Endothelial cell of umbilical vein (primary cell): ENCODE measurements at regions not wholly inside any gene's neighbourhood (a gene's known extent, or its start where the extent isn't known, plus 50 kb on each side); places are given as distances from the start of the nearest gene placed in this dataset.

Experiments used
- BruUV-seq: library from RNA; stranded (reverse); fragments of 400-500 nt; replicated peaks from 2 replicates; lab custom pipeline; 2021; lab: Mats Ljungman, UMichigan
- CTCF ChIA-PET: fragments of 300-600, 350-600 bp; sonication (Branson Sonifier 250); formaldehyde crosslinking; loops from one replicate; lab custom pipeline; 2021; ENCODE audit warnings: antibody characterized with exemption, inconsistent platforms; lab: Charles Lee
- POLR2A ChIA-PET: fragments of 300-600, 350-600 bp; sonication (Branson Sonifier 250); formaldehyde crosslinking; loops from one replicate; lab custom pipeline; 2021; ENCODE audit warnings: antibody characterized with exemption, inconsistent platforms; lab: Charles Lee
- DNase-seq: peaks from one replicate; pipeline ENCODE4 v3.0.0-alpha.2; 2011; ENCODE audit warnings: low read depth, low spot score
- FAIRE-seq: peaks from 2 replicates; lab custom pipeline; 2011; peaks lifted over from hg19 to GRCh38; lab: Jason Lieb, UNC
- H2AFZ ChIP-seq: 2 replicates; pipeline ENCODE4 v1.6.0; 2012; ENCODE audit warnings: low read depth, low read length, control low read depth, inconsistent platforms
- H3K27ac ChIP-seq: 2 replicates; pipeline ENCODE4 v1.5.1; 2011; ENCODE audit warnings: low read depth, mild to moderate bottlenecking, control low read depth, low read length, moderate library complexity; ENCODE audit not compliant: insufficient read depth
- H3K27me3 ChIP-seq, 2 experiments: 2 replicates each; pipeline versions ENCODE4 v1.6.0 to v1.6.1; 2011; ENCODE audit warnings: low read length in 2 of 2, mixed read lengths in 1 of 2; ENCODE audit not compliant: control insufficient read depth in 2 of 2, insufficient read depth in 2 of 2
- H3K36me3 ChIP-seq, 2 experiments: 2 replicates in 1 of 2; 3 replicates in 1 of 2; pipeline ENCODE4 v1.5.1; 2011; ENCODE audit warnings: low read length in 2 of 2, mild to moderate bottlenecking in 1 of 2, moderate library complexity in 1 of 2; ENCODE audit not compliant: control insufficient read depth in 2 of 2, insufficient read depth in 2 of 2; ENCODE audit errors: extremely low read depth in 1 of 2
- H3K4me1 ChIP-seq: 3 replicates; pipeline ENCODE4 v1.5.1; 2011; ENCODE audit warnings: mild to moderate bottlenecking, low read length; ENCODE audit not compliant: control insufficient read depth, insufficient read depth; ENCODE audit errors: extremely low read depth
- H3K4me2 ChIP-seq: 2 replicates; pipeline ENCODE4 v1.6.1; 2011; ENCODE audit warnings: low read length, control low read depth, mixed read lengths; ENCODE audit not compliant: insufficient read depth
- H3K4me3 ChIP-seq, 3 experiments: fragments of 200-600 bp in 1 of 3; sonication (generic), shearing (Covaris generic) in 1 of 3; replicated peaks in 1 of 3; 2 replicates each; pipeline ENCODE4 v1.5.1; 2011 to 2016; ENCODE audit warnings: control low read depth in 3 of 3, low read length in 3 of 3, mild to moderate bottlenecking in 2 of 3, inconsistent platforms in 1 of 3, low read depth in 1 of 3, moderate library complexity in 1 of 3; ENCODE audit not compliant: insufficient read depth in 1 of 3
- H3K79me2 ChIP-seq: 2 replicates; pipeline ENCODE4 v1.6.0; 2012; ENCODE audit warnings: low read length, inconsistent platforms; ENCODE audit not compliant: control insufficient read depth, insufficient read depth
- H3K9ac ChIP-seq: replicated peaks from 2 replicates; pipeline ENCODE3; 2011; ENCODE audit warnings: low read length, control low read depth; ENCODE audit not compliant: insufficient read depth; ENCODE audit errors: extremely low read depth
- H3K9me1 ChIP-seq: replicated peaks from 3 replicates; pipeline ENCODE4 v1.6.0; 2011; ENCODE audit warnings: mild to moderate bottlenecking, low read length; ENCODE audit not compliant: control insufficient read depth, insufficient read depth; ENCODE audit errors: extremely low read depth
- H3K9me3 ChIP-seq: replicated peaks from 2 replicates; pipeline ENCODE4 v1.5.1; 2012; ENCODE audit warnings: low read length, inconsistent platforms; ENCODE audit not compliant: control insufficient read depth, insufficient read depth
- H4K20me1 ChIP-seq: replicated peaks from 2 replicates; pipeline ENCODE3; 2011; ENCODE audit warnings: mild to moderate bottlenecking, low read length; ENCODE audit not compliant: control insufficient read depth, insufficient read depth; ENCODE audit errors: extremely low read depth
- CTCF ChIP-seq, 2 donors: IDR thresholded peaks; 1 replicate in 1 of 2; 2 replicates in 1 of 2; pipeline ENCODE4 v1.5.1; 2011; ENCODE audit warnings: low read length in 2 of 2, mild to moderate bottlenecking in 2 of 2, moderate library complexity in 2 of 2, control low read depth in 1 of 2, inconsistent platforms in 1 of 2, low read depth in 1 of 2; ENCODE audit not compliant: insufficient read depth in 1 of 2; ENCODE audit errors: extremely low read depth in 1 of 2
- EZH2 ChIP-seq: IDR thresholded peaks from 2 replicates; pipeline ENCODE4 v1.6.1; 2012; ENCODE audit warnings: borderline replicate concordance, low read depth, mild to moderate bottlenecking, moderate library complexity, low read length, inconsistent platforms; ENCODE audit not compliant: severe bottlenecking
- FOS ChIP-seq: IDR thresholded peaks from 2 replicates; pipeline ENCODE4 v1.6.1; 2011; ENCODE audit warnings: mild to moderate bottlenecking, low read length, moderate library complexity, borderline replicate concordance; ENCODE audit not compliant: insufficient read depth
- GATA2 ChIP-seq: IDR thresholded peaks from 2 replicates; pipeline ENCODE4 v1.7.0; 2011; ENCODE audit warnings: low read depth, mild to moderate bottlenecking, moderate library complexity, mixed read lengths, low read length; ENCODE audit not compliant: insufficient read length, insufficient read depth
- JUN ChIP-seq: IDR thresholded peaks from 2 replicates; pipeline ENCODE4 v1.6.1; 2011; ENCODE audit warnings: borderline replicate concordance, low read depth; ENCODE audit not compliant: insufficient read length, insufficient read depth
- MAX ChIP-seq: IDR thresholded peaks from 2 replicates; pipeline ENCODE4 v1.6.1; 2011; ENCODE audit not compliant: insufficient read depth, insufficient read length
- MYC ChIP-seq: IDR thresholded peaks from one replicate; pipeline ENCODE4 v1.6.1; 2011; ENCODE audit warnings: mild to moderate bottlenecking, low read depth, low read length
- POLR2A ChIP-seq: IDR thresholded peaks from 2 replicates; pipeline ENCODE4 v1.6.1; 2012; ENCODE audit warnings: low read depth, mild to moderate bottlenecking, control low read depth, low read length
- POLR2AphosphoS5 ChIP-seq: IDR thresholded peaks from 2 replicates; pipeline ENCODE4 v1.6.1; 2012; ENCODE audit warnings: low read depth, mild to moderate bottlenecking, control low read depth, low read length, moderate library complexity; ENCODE audit not compliant: insufficient read depth
- dilution Hi-C: fragments of 300-500 bp; cut with MboI; formaldehyde crosslinking; loops from one replicate; pipeline ENCODE4 v1.15.0; 2019; ENCODE audit warnings: low sequenced_read_pairs; ENCODE audit not compliant: extremely low pct_ligation_motif_present
- intact Hi-C: fragments of 100-400 bp; cut with micrococcal nuclease; formaldehyde crosslinking; loops from one replicate; pipeline ENCODE4 v1.10.0; 2022

- no peaks in the 10 kb centered on the region for H4K20me1 ChIP-seq
- ChIA-PET POLR2A (no interaction called here), CTCF (no interaction called here)
- no peak overlapping the region for H3K27ac ChIP-seq
- FAIRE-seq, result no peak
- no peaks in the 10 kb centered on the region for H3K9me1 ChIP-seq
- no TSS peak for BruUV-seq
- H3K4me3 ChIP-seq, result no peak overlapping the region
- H3K27me3 ChIP-seq, result no peaks in the 10 kb centered on the region
- no peak overlapping the region for H3K9ac ChIP-seq
- H3K4me1 ChIP-seq, result no peaks in the 10 kb centered on the region
- no peaks in the 10 kb centered on the region for H3K79me2 ChIP-seq
- TF ChIP-seq POLR2AphosphoS5, result no peak
- no peak for TF ChIP-seq CTCF (IDR thresholded peaks at IDR 0.05; ENCODE audit: extremely low read depth in 1 of 2, insufficient read depth in 1 of 2, low read depth in 1 of 2, low read length in 2 of 2)
- TF ChIP-seq MYC, result no peak
- TF ChIP-seq EZH2, result no peak
- DNase-seq, result no peak
- H3K4me2 ChIP-seq, result no peak overlapping the region
- dilution Hi-C loops (no loop called here), intact Hi-C loops (no loop called here)
- H3K9me3 ChIP-seq, result no peaks in the 10 kb centered on the region
- no peaks in the 10 kb centered on the region for H3K36me3 ChIP-seq
- H2AFZ ChIP-seq, result no peak overlapping the region
Observed at GRCh38 chr4:169914866-169915265, 111.3 kb downstream of the MFAP3L start.

- no peak for FAIRE-seq
- no peaks in the 10 kb centered on the region for H3K9me3 ChIP-seq
- POLR2A ChIA-PET, result no interaction called here
Observed at GRCh38 chr4:169912996-169913395, 113.2 kb downstream of the MFAP3L start.

More at GRCh38 chr4:169912996-169913395, 113.2 kb downstream of the MFAP3L start:
- BruUV-seq, result no TSS peak
- CTCF ChIA-PET, result no interaction called here
- H3K4me1 ChIP-seq, result no peaks in the 10 kb centered on the region
- no peaks in the 10 kb centered on the region for H3K27me3 ChIP-seq
- intact Hi-C loops (no loop called here), dilution Hi-C loops (no loop called here)
- H3K27ac ChIP-seq, result no peak overlapping the region
- H3K4me3 ChIP-seq, result no peak overlapping the region
- H4K20me1 ChIP-seq, result no peaks in the 10 kb centered on the region
- no peak for TF ChIP-seq MYC
- no peak for TF ChIP-seq FOS
- no peak for TF ChIP-seq GATA2
- TF ChIP-seq EZH2, result no peak
- no peak for TF ChIP-seq CTCF (IDR thresholded peaks at IDR 0.05; ENCODE audit: extremely low read depth in 1 of 2, insufficient read depth in 1 of 2, low read depth in 1 of 2, low read length in 2 of 2)
- TF ChIP-seq MAX, result no peak
- TF ChIP-seq JUN, result no peak
- no peak for TF ChIP-seq POLR2AphosphoS5
- TF ChIP-seq POLR2A, result no peak
- no peak overlapping the region for H3K9ac ChIP-seq
- DNase-seq, result no peak
- no peaks in the 10 kb centered on the region for H3K36me3 ChIP-seq
- no peak overlapping the region for H2AFZ ChIP-seq
- H3K9me1 ChIP-seq, result no peaks in the 10 kb centered on the region
- no peak overlapping the region for H3K4me2 ChIP-seq
- H3K79me2 ChIP-seq, result no peaks in the 10 kb centered on the region
